ENCODE measurements at regions not wholly inside any gene's neighbourhood (a gene's known extent, or its start where the extent isn't known, plus 50 kb on each side); places are given as distances from the start of the nearest gene placed in this dataset.

DNA sequence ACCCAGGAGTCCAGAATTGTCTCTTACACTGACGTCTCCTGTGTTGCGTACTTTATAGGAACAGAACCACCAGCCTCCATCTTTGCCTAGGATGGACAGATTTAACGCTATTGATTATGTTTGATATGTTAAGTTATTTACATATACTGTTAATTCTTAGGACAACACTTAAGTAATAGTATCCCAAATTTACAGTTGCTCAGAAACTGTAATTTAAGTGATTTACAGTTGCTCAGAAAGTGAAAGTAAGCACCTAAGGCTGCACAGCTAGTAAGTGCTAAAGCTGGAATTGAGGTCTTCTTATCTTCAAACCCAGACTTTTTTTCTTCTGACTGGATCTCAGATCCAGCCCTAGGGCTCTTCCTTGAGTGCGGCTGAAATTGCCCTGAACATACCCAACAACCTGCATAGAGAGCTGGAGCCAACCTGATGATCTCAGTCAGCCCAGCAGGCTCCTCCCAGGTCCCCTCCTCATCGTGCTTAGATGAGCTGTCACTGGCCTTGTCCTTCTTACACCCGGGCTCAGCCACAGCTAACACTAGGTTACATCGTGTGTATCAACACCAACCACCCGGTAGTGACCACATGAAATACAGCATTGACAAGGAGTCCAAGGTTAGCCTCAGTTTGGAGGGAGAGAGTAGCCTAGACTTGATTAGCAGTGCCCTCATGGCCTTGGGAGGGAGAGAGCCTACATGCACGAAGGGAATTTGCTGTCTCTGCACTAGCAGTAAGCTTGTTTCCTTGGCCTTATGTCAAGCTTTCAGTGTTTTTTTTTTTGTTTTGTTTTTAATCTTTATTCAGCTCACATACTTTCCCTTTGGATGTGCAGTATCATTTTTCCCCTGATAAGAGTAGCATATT lies 111.1 kb upstream of the ARHGAP5 start:
- no peak for DNase-seq

DNA sequence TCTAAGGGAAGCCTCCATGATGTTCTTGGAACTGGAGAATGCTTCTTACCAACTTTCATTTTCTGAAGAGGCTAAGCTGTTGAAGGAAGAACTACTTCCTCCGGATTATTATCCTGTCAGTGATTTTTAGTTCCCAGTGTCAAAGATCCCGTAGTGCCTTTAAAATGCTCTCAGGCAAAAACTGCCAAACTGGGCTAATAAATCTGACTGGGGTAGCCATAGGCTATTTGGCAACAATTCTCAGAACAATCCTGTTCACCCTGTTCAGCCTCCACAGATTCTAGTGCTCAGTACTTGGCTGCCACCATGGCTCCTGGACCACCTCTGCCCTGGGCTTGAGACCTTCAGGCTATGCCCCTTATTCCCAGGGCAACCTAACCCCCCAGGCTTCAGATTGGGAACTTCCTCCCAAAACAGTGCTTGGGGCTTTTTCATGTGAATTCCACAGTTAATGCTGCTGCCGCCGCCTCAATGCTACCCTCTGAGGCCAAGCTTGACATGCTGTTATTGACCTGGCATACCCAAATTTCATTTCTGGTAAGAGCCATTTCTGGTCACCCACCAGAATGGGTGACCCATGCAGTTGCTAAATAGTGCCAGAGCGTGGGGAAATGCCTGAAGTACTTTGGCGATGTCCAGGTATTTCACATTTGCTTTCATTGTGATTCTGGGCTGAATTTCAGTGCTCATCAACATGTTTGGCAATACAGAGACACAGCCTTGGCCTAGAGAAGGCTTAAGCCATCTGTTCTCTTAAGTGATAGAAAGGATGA lies 110.0 kb upstream of the ARHGAP5 start:
- DNase-seq, result no peak

DNA sequence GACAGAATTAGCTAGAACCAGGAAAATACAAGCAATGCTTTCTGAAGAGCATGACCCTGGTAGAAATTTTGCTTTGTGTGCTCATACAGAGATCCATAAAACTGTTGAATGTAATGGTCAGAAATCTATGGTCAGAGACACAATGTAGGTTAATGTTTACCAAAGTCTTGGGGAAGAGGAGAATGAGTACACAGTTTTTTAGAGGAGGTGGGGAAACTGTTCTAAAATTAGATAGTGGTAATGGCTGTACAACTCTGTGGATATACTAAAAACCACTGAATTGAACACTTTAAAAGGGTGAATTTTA lies 109.5 kb upstream of the ARHGAP5 start:
- DNase-seq, result no peak

DNA sequence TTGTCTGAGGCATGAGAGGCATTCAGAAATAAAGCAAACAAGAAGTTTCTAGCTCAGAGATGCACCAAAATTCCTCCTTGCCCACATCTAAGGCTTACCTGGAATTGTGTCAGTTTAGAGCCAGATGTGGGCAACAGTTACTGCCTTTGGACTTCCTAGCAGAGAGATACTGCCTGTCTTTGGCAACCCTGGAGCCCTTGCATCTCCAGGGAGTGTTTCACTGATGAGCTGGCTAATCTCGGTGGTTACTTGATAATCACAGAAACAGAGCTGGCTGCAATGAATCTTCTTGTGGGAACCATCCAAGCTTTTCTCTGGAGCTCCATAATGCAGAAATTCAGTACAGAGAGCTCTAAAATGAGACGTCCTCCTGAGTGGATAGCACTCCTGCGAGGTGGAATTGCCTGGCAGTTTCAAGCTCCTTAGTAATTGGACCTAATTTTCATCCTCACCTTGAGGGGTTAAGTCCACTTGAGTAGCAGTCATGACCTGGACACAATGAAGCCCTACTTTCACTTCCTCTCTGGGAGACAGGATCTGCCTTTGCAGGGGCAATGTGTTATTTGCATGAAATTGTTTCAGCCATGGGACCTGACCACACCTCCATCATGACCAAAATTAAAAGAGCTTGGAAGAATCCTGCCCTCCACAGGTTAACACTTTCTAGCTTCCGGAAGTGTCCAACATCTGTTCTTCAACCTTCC lies 108.8 kb upstream of the ARHGAP5 start:
- DNase-seq, result peak; percentile 7 to 9

DNA sequence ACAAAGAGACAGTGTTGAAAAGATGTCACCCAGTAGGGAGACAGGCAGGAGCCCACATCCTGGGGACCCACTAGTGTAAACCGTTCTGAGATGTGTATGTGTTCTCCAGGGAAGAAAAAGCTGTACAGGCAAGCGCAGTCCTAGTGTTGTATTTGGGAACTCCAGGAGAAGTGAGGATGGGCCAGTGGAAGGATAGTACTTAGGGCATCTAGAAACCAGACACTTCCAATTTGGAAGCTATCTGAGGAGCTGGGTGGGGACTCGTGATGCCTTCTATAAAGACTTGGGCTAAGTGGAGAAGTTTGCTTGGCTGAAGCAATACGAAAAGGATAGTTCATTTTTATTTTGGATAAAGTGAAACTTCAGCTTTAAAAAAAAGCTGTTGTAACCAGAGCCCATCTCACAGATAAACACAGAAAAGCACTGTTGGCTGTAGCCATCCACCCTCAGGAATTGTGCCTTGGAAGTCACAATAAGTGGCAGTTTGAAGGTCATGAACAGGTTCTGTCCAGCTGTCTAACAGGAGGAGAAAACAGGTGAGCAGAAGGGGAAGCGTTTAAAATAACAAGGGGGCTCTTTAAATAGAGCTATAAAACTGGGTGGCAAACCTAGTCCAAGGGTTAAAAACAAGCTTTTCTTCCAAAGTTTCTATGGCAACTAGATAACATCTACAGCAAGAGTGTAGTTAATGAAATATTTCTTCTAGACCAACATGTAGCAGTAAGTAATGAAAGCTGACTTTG lies 108.0 kb upstream of the ARHGAP5 start:
- DNase-seq, result no peak

DNA sequence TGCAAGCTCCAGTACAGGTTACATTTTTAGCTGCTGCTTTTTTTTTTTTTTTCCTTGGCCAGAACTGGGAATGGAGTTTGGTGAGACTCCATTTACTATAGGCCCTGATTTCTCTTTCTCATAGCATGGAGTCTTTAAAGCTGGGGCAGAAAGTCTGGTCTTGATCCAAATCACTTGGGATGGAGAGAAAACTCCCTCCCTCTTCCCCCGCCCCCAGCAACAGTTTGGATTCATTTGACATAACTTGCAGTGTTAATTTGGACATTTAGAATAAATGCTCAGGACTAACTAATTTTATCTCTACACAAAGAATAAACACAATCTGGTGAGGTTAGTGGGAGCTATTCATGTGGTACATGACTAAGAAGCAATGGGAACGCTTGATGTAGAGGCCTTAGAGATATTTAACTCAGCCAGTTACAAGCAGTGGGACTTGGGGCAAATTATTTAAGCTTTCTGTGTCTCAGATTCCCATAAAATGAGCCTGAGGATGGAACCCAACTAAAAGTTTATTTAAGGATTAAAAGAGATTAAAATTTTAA lies 107.3 kb upstream of the ARHGAP5 start:
- no peak for DNase-seq

DNA sequence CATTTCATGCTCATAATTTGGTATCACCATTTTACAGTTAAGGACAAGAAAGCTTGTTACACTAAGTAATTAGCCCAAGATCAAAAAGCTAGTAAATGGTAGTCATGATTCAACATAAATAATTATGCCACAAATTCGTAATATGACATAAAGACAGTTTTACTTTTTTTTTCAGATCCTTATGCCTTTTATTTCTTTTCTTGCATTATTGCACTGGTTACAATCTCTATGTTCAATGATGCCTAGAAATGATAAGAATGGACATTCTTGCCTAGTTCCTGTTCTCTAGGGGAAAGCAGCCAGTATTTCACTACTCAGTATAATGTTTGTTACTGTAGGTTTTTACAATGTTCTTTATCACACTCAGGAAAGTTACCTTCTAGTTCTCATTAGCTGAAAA lies 106.4 kb upstream of the ARHGAP5 start:
- DNase-seq, result no peak

DNA sequence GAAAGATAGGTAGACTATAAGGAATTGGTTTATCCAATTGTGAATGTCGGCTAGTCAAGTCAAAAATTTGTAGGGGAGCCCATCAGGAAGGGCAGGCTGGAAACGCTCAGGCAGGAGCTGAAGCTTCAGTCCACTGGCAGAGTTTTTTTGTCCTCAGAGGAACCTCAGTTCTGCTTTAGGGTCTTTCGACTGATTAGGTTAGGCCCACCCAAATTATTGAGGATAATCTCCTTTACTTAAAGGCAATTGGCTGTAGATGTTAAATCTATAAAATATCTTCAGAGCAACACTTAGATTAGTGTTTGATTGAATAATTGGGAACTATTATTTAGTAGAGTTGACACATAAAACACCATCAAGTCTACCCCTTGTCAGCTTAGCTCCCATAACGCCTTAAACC lies 105.5 kb upstream of the ARHGAP5 start:
- no peak for DNase-seq

DNA sequence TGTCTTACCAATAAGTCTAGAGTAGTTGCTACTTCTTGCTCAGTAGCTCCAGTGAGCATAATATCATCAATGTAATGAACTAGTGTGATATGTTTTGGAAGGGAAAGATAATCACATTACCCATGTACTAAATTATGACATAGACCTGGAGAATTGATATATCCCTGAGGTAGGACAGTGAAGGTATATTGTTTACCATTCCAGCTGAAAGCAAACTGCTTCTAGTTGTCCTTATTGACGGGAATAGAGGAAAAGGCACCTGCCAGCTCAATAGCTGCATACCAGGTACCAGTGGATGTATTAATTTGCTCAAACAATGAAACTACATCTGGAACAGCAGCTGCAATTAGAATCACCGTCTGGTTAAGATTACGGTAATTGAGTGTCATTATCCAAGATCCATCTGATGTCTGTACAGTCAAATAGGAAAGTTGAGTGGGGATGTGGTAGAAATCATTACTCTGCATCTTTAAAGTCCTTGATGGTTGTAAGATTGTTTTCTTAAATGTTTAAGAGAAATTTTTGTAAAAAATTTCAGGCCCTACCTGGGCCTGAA lies 100.0 kb upstream of the ARHGAP5 start:
- DNase-seq, result no peak

DNA sequence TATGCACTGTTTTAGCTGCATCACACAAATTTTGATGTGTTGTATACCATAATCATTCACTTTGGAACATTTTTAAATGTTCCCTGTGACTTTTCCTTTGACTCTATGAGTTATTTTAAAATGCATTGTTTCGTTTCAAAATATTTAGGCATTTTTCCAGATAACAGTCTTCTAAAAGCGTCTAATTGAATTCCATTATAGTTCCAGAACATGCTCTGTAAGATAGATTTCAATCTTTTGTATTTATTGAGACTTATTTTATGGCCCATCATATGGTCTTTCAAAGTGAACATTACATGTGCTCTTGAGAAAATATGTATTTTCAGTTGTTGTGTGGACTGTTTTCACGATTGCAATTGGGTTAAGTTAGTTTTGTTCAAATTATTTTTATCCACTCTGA lies 98.7 kb upstream of the ARHGAP5 start:
- no peak for DNase-seq

DNA sequence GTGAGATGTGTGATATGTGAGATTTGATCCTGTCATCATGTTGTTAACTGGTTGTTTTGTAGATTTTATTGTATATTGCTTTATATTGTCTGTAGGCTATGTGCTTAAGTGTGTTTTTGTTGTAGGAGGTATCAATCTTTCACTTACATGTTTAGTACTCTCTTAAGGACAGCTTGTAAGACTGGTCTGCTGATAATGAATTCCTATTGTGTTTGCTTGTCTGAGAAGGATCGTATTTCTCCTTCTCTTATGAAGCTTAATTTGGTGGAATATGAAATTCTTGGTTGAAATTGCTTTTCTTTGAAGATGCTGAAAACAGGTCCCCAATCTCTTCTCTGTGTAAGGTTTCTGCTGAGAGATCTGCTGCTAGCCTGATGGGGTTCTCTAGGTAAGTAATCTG lies 94.5 kb upstream of the ARHGAP5 start:
- no peak for DNase-seq

DNA sequence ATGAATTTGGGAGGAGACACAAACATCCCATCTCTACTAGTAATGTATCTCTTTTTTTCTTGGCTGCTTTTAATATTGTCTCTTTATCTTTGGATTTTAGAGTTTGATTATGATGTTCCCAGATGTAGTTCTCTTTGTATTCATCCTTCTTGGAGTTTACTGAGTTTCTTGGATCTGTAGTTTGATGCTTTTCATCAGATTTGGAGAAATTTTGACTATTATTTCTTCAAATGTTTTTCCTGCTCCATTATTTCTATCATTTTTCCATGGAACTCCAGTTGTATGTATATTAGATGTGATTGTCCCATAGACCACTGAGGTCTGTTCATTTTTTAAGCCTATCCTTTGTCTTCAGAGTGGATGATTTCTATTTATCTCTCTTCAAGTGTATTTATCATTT lies 90.7 kb upstream of the ARHGAP5 start:
- no peak for DNase-seq

DNA sequence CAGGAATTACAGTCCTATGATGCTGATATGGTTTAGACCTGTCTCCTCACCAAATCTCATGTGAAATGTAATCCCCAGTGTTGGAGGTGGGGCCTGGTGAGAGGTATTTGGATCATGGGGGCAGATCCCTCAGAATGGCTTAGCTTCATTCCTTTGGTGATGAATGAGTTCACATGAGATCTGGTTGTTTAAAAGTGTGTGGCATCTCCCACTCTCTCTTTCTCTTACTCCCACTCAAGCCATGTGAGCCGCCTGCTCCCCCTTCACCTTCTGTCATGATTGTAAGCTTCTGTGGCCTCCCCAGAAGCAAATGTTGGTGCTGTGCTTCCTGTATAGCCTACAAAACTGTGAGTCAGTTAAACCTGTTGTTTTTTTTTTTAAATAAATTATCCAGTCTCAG lies 89.4 kb upstream of the ARHGAP5 start:
- no peak for DNase-seq

DNA sequence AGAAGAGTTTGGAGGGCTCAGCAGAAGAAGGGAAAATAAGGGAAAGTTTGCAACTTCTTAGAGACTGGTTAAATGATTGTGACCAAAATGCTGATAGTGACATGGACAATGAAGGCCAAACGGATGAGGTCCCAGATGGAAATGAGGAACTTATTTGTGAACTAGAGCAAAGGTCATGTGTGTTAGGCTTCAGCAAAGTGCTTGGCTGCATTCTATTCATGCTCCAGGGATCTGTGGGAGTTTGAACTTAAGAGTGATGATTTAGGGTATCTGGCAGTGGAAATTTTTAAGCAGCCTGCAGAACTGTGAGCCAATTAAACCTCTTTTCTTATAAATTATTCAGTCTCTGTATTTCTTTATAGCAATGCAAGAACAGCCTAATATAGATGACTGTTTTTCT lies 88.9 kb upstream of the ARHGAP5 start:
- no peak for DNase-seq

DNA sequence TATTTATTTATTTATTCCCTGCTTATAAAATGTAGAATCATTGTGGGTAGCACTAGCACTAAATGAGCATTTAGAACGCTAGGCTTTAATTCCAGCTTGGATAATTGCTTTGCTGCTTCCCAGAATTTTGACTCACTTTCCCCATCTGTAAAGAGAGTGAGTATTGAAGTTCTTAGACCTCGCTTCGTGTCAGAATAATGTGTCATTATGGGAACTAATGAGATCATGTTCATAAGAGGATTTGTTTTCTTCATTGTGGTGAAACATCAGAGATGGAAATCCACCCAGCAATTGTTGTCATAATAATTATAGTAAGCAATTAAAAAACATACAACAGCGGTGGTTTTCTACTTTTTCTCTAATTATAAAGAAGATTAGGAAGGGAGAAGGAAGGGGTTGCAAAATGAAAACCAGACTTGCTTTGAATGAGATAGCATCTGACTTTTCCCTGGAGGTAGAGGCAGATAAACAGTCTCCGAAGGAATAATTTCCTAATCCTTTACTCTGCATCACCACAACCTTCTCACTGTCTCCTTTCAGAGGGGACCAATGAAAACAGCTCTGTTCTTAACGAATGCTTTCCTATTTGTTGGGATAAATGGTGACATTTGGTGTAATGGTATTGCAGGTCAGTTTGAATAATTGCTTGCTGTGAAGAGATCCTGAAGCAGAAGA lies 86.8 kb upstream of the ARHGAP5 start:
- no peak for DNase-seq

DNA sequence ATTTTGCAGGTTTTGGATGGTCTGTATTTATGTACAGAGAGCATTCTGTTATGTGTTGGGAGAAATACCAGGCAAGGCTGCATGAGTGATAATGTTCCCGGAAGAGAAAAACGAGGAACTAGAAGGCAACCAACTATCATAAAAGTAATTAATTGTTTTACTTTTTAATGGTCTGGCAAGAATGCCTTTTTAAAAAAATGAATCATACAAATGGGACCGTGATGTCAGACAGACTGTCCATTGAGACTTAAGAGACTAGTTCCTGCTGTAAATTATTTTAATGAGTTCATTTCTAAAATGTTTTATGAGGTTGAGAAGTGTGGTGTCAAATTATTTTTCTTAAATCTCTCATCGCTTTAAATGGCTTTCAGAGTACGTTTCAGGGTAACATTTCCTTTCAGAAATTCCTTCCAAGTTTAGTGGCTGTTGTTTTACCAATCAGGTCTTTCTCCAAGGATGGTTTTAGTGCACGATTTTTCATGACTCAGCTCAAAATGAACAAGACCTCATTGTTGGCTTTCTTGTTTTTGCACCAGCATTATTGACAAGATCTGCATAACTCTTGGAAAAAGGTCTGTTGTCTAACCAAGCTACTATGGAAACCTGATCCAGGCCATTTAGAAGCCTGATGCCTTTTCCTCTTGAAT lies 86.1 kb upstream of the ARHGAP5 start:
- DNase-seq, result no peak

DNA sequence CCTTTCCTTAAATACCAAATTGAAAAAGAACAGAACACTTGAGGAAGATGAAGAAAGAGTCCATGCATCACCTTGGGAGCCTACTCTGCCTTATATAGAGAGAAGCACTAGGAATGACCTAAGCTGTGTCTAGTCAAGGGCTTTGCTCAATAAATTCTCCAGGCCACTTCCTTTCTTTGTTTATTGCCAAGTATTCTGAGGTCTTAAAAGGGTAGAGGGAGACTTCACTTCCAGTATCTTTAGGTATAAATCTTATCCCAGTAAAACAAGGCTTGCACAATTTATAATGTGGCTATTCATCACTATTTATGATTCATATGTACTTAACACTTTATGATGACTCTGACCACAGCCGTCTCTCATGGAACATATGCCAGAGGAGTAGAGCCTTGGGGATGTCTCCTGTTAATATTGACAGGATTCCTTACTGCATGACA lies 85.1 kb upstream of the ARHGAP5 start:
- DNase-seq, result no peak

DNA sequence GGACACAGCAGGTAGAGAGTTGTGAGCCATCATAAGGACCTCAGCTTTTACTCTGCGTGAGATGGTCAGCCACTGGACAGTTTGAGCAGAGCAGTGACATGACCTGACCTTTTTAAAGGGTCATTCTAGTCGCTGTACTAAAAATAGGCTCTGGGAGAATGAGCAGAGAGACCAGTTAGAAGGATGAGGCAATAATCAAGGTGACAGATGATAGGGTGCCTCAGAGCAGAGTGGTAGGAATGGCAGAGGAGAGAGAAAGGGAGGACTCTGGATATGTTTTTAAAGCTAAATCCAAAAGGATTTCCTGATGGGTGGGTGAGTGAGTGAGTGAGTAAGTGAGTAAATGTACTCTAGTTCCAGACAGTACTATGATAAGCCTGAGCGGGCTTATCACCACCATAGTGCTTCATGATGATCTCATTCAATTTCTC lies 83.6 kb upstream of the ARHGAP5 start:
- DNase-seq, result no peak

DNA sequence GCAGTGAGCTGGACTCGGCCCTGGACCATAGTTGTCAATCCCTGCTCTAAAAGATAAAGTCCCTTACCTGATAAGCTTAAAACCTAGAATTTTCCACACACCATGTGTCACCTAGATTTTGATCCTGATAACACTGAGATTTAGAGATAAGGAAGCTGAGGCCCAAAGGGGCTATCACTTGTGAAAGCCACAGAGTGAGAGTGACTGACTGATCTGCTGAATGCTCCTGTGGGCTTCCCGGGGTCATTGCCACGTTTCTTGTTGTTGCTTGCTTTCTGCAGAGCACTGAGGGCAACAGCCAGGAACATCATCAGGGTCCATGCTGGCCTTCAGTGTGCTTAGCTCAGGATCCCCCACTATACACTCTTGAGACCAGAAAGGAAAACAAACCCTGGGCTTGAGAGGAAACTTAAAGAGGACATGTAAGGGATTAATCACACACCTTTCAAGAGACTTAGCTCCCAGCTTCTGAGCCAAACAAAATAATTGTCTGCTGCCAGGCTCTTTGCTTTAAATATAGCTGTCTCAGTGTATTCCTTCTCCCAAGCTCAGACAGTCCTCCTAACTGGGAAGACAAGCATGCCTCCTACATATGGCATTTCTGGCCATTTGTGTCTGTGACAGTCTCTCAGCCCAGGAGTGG lies 82.6 kb upstream of the ARHGAP5 start:
- DNase-seq, result no peak

DNA sequence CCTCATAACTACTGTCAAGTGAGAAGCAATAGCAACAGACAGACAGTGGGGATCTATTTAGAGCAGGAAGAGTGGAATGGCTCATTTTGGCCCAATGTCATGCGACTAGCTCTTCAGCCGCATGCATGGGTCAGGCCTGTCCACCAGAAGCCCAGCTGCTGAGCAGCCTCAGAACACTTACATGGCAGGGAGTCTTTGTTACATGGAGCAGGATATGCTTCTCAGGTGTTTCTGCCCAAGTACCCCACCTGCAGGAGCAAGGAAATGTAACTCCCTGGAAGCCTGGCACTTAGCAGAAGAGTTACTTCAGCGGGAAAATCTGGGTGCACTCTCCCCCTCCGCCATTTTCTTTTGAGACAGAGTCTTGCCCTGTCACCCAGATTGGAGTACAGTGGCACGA lies 73.5 kb upstream of the ARHGAP5 start:
- no peak for DNase-seq

DNA sequence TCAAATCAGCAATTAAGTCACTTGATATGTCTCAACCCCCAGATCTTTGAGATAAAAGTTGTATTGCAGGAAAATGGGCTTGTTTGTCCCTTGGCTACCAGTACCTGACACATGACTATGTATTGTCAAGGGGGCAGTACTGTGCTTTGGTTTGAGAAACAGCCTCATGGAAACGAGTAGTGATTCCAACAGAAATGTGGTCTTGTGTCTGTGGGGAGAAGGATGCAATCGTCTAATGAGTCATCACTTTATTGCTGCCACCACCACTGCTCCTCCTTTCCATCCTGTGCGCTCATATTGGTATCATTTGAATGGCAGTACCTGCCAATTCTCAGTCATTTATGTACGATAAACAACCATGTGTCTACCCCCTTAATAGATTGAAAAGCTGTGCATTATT lies 72.8 kb upstream of the ARHGAP5 start:
- DNase-seq, result no peak

Measured in inflammatory macrophage (primary cell).